ENCODE measurements at regions not wholly inside any gene's neighbourhood (a gene's known extent, or its start where the extent isn't known, plus 50 kb on each side); places are given as distances from the start of the nearest gene placed in this dataset.

DNA sequence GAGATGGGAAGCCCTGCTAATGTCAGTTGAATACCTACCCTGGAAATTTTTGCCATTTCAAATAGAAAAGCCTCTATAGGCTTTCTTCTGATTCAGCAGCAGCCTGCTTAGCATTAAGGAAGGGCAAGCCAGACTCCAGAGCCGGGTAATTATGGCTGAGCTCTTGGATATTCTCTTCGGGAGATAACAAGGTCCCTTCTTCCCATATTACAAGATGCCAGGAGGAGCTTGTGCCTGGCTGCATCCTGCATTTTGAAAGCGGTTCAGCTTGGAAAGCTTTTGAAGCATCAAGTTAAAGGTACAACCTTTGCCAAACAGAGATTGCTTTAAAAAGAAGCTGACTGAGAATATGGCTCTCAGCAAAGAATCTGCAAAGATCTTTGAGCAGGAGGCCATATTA, 399.6 kb upstream of the RPS6KA3 start:
- H3K36me3 ChIP-seq = no peaks in the 10 kb centered on the region
- H3K9me3 ChIP-seq = no peaks in the 10 kb centered on the region
- intact Hi-C loops (cut with DNase I) = no loop called here
- no peak overlapping the region for H3K4me3 ChIP-seq
- H3K27ac ChIP-seq = no peak overlapping the region
- TF ChIP-seq POLR2AphosphoS5 (IDR thresholded peaks at IDR 0.05) = no peak
- TF ChIP-seq POLR2A (IDR thresholded peaks at IDR 0.05) = no peak
- no peak for TF ChIP-seq EP300 (IDR thresholded peaks at IDR 0.05)
- TF ChIP-seq CTCF (IDR thresholded peaks at IDR 0.05) = no peak
- 55 to 81% methylated on average over 3 of the region's 3 CpGs for WGBS, 2 donors
- H3K27me3 ChIP-seq = no peaks in the 10 kb centered on the region
- no peaks in the 10 kb centered on the region for H3K4me1 ChIP-seq
- DNase-seq = no peak

DNA sequence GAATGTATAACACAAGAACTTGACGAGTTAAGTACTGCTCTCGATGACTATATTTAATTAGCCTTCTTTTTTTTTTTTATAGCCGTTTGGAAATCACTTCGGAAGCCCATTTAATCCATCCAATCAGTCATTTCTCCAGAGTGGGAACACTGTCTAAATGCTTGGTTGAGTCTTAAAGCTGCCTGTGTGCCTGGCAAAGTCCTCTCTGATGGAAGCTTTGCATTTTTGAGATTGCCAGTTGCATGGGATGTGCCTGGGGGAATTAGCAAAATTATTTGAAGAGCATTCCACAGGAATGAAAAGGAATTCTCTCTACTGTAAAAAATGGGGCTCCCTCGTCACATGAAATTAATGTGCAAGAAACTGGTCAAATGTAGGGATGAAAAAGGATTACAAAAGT, 398.8 kb upstream of the RPS6KA3 start:
- TF ChIP-seq POLR2AphosphoS5 (IDR thresholded peaks at IDR 0.05) (no peak), EP300 (IDR thresholded peaks at IDR 0.05) (no peak), POLR2A (IDR thresholded peaks at IDR 0.05) (no peak), CTCF (IDR thresholded peaks at IDR 0.05) (no peak)
- no peaks in the 10 kb centered on the region for H3K9me3 ChIP-seq
- DNase-seq = no peak
- H3K4me3 ChIP-seq = no peak overlapping the region
- H3K27me3 ChIP-seq = no peaks in the 10 kb centered on the region
- no peak overlapping the region for H3K27ac ChIP-seq
- WGBS, 2 donors = 59 to 71% methylated on average over 5 of the region's 5 CpGs
- no peaks in the 10 kb centered on the region for H3K36me3 ChIP-seq
- intact Hi-C loops (cut with DNase I) = no loop called here
- H3K4me1 ChIP-seq = no peaks in the 10 kb centered on the region

DNA sequence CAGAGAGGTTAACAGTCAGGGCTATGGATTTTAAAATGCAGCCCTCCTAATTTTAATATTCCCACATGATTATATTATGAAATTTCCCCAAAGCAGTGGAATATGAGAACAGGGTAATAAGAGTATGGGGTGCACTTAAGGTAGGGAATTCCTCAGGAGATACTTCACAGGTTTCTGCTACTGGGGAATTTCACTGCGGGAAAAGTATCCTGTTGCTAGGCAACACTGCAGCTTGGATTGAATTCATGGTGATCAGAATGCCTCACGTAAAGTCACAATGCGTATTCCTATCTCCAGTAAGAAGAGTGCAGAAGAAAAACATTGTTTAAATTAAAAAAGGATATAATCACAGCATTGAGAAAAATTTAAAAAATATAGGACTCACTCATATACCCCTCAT, 398.1 kb upstream of the RPS6KA3 start:
- no peaks in the 10 kb centered on the region for H3K27me3 ChIP-seq
- 15 to 37% methylated on average over 3 of the region's 3 CpGs for WGBS, 2 donors
- intact Hi-C loops (cut with DNase I) = no loop called here
- no peak for DNase-seq
- no peaks in the 10 kb centered on the region for H3K9me3 ChIP-seq
- H3K4me3 ChIP-seq = no peak overlapping the region
- no peaks in the 10 kb centered on the region for H3K36me3 ChIP-seq
- TF ChIP-seq CTCF (IDR thresholded peaks at IDR 0.05) (no peak), EP300 (IDR thresholded peaks at IDR 0.05) (no peak), POLR2A (IDR thresholded peaks at IDR 0.05) (no peak), POLR2AphosphoS5 (IDR thresholded peaks at IDR 0.05) (no peak)
- no peak overlapping the region for H3K27ac ChIP-seq
- H3K4me1 ChIP-seq = no peaks in the 10 kb centered on the region

DNA sequence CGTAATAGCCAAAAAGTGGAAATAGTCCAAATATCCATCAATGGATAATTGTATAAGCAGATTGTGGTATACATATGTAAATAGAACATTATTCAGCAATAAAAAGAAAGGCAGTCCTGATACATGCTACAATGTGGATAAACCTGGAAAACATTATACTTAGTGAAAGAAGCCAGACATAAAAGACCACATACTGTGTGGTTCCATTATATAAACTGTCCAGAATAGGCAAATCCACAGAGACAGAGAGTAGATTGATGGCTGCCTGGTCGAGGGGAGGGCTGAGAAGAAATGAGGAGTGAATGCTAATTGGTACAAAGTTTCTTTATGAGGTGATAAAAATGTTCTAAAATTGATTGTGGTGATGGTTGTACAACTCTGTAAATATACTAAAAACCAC, 397.4 kb upstream of the RPS6KA3 start:
- Histone ChIP-seq H3K27me3 (no peaks in the 10 kb centered on the region), H3K4me3 (no peak overlapping the region), H3K27ac (no peak overlapping the region), H3K9me3 (no peaks in the 10 kb centered on the region), H3K4me1 (no peaks in the 10 kb centered on the region), H3K36me3 (no peaks in the 10 kb centered on the region)
- intact Hi-C loops (cut with DNase I) = no loop called here
- 49 to 52% methylated on average over 2 of the region's 2 CpGs for WGBS, 2 donors
- DNase-seq = no peak
- TF ChIP-seq EP300 (IDR thresholded peaks at IDR 0.05) (no peak), POLR2A (IDR thresholded peaks at IDR 0.05) (no peak), CTCF (IDR thresholded peaks at IDR 0.05) (no peak), POLR2AphosphoS5 (IDR thresholded peaks at IDR 0.05) (no peak)

- TF ChIP-seq POLR2AphosphoS5 (IDR thresholded peaks at IDR 0.05) = no peak
- no peak for TF ChIP-seq EP300 (IDR thresholded peaks at IDR 0.05)
- no peak for TF ChIP-seq CTCF (IDR thresholded peaks at IDR 0.05)
- no peak for TF ChIP-seq POLR2A (IDR thresholded peaks at IDR 0.05)
- no peaks in the 10 kb centered on the region for H3K27me3 ChIP-seq
Observed at GRCh38 chrX:20663336-20663735, 396.6 kb upstream of the RPS6KA3 start.

More at GRCh38 chrX:20663336-20663735, 396.6 kb upstream of the RPS6KA3 start:
- no peak overlapping the region for H3K27ac ChIP-seq
- intact Hi-C loops (cut with DNase I) = no loop called here
- WGBS, 2 donors = 82 to 83% methylated on average over 2 of the region's 2 CpGs
- no peaks in the 10 kb centered on the region for H3K36me3 ChIP-seq
- no peak overlapping the region for H3K4me3 ChIP-seq
- no peak for DNase-seq
- no peaks in the 10 kb centered on the region for H3K9me3 ChIP-seq
- H3K4me1 ChIP-seq = no peaks in the 10 kb centered on the region

All from sigmoid colon (tissue), 6 donors.